Left cardiac atrium (tissue), 4 donors: ENCODE measurements at regions not wholly inside any gene's neighbourhood (a gene's known extent, or its start where the extent isn't known, plus 50 kb on each side); places are given as distances from the start of the nearest gene placed in this dataset.
"Not testable (repeated sequence)": the region's sequence is repeated elsewhere in the genome, so short reads cannot be mapped to it uniquely, and the experiment has no call there.

ENCODE experiments used
- ATAC-seq, 2 donors: fragments of 200-7000 bp; cut with Tn5 transposase; one replicate each; pipeline ENCODE4 v1.9.1; 2020; ENCODE audit warnings: mild to moderate bottlenecking in 2 of 2, moderate library complexity in 2 of 2
- DNase-seq: peaks from one replicate; pipeline ENCODE4 v3.0.0-alpha.2; 2020
- intact Hi-C, 2 donors: fragments of 100-400 bp; cut with DNase I; formaldehyde crosslinking; loops; one replicate each; pipeline versions ENCODE4 v1.14.1 to v1.15.1; 2022 to 2023
- donor health status: DM: no; HTN: yes; CAD: no.
- donor health status: DM: no; HTN: yes; CAD: no; lungs with severe emphysema.
- donor health status: DM: yes; HTN: yes; CAD: no.
- donor health status: Dilated cardiomyopathy.

- intact Hi-C loops: no loop called here
- no peak for DNase-seq
- ATAC-seq: peak in 1 of 2 donors; percentile 13
Measured at GRCh38 chr3:177439694-177440269, 242.5 kb upstream of the TBL1XR1 start.

GRCh38 chr3:177440456-177441104, 243.3 kb upstream of the TBL1XR1 start:
- ATAC-seq (no peak), DNase-seq (no peak)
- intact Hi-C loops: no loop called here

GRCh38 chr3:177441276-177441812, 244.1 kb upstream of the TBL1XR1 start:
- no peak for ATAC-seq
- intact Hi-C loops: no loop called here
- no peak for DNase-seq

DNA sequence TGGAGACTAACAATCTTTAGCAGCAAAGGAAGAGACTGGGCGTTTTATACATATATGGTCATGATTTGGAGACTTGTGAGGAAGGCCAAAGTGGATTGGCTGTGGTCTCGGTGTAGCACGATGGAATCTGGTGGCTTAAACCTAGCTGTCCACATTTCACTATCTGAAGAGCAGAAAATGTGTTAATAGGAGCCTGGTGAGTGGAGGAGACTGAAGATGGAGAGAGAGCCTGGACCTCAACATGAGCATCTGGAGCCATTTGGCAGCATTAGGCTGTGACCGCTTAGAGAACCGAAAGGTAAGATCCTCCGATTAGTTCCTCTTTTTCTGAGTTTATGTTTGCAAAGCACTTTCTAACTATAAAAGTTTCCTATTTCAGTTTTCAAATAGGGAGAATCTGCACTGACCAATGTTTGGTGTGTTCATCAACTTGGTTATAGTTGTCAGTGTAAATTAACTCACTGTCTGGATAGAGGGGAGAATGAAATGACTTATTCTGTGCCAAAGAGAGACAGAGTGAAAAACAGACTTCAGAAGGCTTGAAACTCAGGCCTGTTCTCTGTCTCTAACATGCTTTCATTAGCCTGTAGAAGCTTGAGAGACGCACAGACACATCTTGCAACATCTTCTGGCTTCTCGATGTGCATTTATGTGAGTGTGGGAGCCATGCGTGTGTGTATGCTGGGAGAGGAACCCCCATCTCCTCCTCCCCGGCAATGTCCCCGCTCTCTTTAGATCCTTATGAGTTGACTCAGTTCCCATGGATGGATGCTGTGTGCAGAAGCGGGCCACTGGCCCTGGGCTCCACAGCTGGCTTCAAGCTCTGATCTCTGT, 244.7 kb upstream of the TBL1XR1 start:
- intact Hi-C loops: no loop called here
- DNase-seq (no peak), ATAC-seq (peak in 1 of 2 donors; percentile 6)

- no peak for DNase-seq
- intact Hi-C loops: no loop called here
- peak; percentile 73 to 89 for ATAC-seq
Measured at GRCh38 chr3:177443469-177443868, 246.2 kb upstream of the TBL1XR1 start.

DNA sequence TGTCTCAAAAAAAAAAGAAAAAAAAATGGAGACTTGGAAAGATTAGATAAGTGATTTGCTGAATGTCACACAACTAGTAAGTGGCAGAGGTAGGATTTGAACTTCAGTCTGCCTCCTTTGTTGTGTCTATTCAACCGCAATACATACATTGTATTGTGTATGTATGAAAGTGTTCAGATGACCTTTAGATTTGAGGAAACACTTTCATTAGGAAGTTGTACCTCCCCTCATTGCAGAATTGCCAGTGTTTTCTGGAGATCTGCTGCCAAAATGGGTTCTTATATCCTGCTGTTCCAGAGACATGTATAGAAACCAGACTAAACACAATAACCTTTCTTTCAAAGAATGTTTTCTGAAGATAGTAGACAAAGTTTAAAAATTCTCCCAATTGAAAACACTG, 247.4 kb upstream of the TBL1XR1 start:
- ATAC-seq: no peak

GRCh38 chr3:177445549-177445948, 248.3 kb upstream of the TBL1XR1 start:
- ATAC-seq (no peak), DNase-seq (no peak)
- intact Hi-C loops: no loop called here

More for the DNA sequence above, 247.4 kb upstream of the TBL1XR1 start:
- no peak for DNase-seq
- intact Hi-C loops: no loop called here

DNA sequence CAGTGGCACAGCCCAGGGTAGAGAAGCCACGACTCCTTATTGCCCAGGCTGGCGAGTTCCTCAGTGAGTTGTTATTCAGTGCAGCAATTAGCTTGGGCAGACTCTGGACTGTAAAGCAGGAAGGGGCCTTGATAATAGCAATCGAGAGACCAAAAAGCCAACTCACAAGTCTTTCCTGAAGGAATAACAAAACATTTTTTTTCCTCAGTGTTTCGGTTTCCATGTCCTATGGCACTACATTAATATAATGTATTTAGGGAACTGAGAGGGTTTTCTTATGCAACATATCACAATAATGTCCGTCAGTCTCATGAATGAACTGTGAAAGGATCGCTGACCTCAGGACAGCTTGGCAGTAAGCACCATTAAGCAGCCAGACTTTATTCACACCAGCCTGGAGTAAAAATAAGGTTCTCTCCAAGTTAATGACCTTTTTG, 248.9 kb upstream of the TBL1XR1 start:
- intact Hi-C loops: no loop called here
- ATAC-seq (peak in 1 of 2 donors; percentile 23), DNase-seq (no peak)

DNA sequence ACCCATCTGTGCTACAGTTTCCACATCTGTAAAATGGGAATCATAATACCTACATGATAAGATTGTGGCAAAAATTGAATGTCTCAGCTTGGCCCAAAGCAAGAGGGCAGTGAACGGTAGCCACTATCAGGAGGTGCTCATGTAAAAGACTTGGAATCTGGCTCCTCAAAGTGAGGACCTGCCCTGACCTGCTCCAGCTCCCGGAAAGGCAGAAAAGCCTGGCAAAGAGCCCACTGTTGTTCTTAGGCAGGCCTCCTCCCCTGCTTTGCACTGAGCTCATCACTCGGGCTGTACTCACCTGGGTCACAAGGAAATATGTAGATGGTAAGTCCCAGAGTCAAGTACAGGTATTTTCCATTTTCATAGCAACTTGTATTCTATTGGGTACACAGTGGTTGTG, 250.7 kb upstream of the TBL1XR1 start:
- DNase-seq: no peak
- intact Hi-C loops: no loop called here
- no peak for ATAC-seq

DNA sequence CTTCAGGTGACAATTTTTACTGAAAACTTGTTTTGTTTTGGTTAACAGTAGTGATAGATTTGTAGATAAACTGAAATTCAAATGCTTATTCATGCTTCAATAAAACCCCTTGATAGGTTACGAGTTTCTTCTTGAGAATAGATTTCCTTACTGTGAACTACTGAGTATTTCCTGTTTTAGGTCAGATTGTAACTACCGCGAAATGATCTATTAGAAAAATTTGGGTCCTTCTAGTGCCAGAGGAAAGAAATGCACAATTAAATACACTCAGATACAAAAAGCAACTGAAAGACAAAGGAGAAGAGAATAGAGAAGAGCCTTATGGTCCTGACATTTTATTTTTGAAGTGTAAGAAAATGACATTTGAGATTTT, 251.7 kb upstream of the TBL1XR1 start:
- intact Hi-C loops: no loop called here
- DNase-seq: no peak

GRCh38 chr3:177449360-177450006, 252.2 kb upstream of the TBL1XR1 start:
- no peak for DNase-seq
- intact Hi-C loops: loop anchor here in 1 of 2 donors (10.0 kb wide), 1 partner anchor 85 kb away; no protein-coding TSS in a partner anchor
- ATAC-seq: peak in 1 of 2 donors; percentile 44

More for the DNA sequence above, 251.7 kb upstream of the TBL1XR1 start:
- ATAC-seq: no peak

DNA sequence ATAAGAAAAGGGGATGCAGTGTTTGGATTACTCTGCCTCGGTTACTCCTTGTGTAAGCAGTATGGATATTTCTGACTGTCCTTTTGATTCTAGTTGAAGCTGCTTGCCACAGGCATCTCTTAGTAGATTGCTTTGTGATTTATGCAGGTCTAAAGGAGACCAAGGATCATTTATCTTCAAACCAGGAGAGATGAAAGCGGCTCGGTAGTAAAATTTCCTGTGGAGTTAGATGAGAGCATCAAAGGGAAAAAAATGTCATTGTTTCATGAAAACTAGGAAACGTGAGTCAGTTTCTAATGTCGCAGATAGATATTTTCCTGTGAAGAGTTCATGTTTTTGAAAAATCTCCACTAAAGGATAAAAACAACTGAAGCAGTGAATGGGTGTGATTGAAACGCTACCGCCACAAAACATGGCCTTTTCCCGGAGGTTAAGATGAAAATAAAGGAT, 254.0 kb upstream of the TBL1XR1 start:
- DNase-seq (no peak), ATAC-seq (no peak)
- intact Hi-C loops: loop anchor here in 1 of 2 donors (10.0 kb wide), 1 partner anchor 87 kb away; no protein-coding TSS in a partner anchor

GRCh38 chr3:177451864-177452830, 254.9 kb upstream of the TBL1XR1 start:
- ATAC-seq (peak; percentile 38 to 91), DNase-seq (no peak)
- intact Hi-C loops: loop anchor here in 1 of 2 donors (10.0 kb wide), 1 partner anchor 87 kb away; no protein-coding TSS in a partner anchor

DNA sequence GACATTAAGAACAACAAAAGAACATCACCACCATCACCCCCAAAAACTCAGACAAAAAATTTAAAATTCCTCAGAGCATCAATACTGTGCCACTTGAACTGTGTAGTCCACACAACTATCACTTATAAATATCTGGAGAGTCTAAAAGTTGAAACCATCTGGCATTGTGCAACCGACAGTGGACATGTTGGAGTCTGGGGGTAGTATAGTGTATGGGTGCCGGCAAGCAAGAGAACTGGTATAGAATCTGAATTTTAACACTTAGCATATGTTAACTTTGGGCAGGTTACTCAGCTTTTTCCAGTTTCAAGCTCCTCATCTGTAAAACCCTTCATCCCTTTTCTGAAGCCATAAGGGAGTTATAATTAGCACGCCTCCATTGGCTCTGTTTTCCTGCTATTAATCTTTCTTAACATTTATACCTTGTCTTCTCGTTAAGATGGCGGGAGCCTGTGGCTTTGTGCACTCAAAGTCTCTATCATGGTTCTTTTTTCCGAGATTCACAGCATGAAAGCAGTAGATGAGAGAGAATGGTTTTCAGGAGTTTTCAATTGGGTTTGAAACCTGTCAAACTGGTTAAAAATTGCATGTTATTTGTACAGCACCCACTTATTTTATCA, 255.7 kb upstream of the TBL1XR1 start:
- ATAC-seq (no peak), DNase-seq (no peak)
- intact Hi-C loops: loop anchor here in 1 of 2 donors (10.0 kb wide), 1 partner anchor 88 kb away; no protein-coding TSS in a partner anchor

DNA sequence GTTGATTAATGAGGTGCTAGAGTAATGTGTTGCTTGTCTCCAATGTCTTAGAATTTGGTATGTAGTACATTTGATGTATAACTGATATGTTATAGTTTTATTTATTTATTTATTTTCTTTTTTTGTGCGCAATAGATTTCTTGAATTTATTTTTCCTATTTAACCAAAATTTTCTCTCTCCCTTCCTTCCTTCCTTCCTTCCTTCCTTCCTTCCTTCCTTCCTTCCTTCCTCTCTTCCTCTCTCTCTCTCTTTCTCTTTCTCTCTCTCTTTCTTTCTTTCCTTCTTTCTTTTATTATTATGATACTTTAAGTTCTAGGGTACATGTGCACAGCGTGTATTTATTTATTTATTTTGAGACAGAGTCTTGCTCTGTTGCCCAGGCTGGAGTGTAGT, 256.2 kb upstream of the TBL1XR1 start:
- DNase-seq: no peak
- intact Hi-C loops: loop anchor here in 1 of 2 donors (10.0 kb wide), 1 partner anchor 89 kb away; no protein-coding TSS in a partner anchor
- ATAC-seq: no peak

- intact Hi-C loops: loop anchor here in 1 of 2 donors (10.0 kb wide), 1 partner anchor 92 kb away; no protein-coding TSS in a partner anchor
- ATAC-seq: not testable (repeated sequence)
Measured at GRCh38 chr3:177457204-177457603, 259.9 kb upstream of the TBL1XR1 start.

GRCh38 chr3:177459401-177459800, 262.1 kb upstream of the TBL1XR1 start:
- intact Hi-C loops: loop anchor here in 1 of 2 donors (10.0 kb wide), 1 partner anchor 95 kb away; no protein-coding TSS in a partner anchor
- DNase-seq (no peak), ATAC-seq (peak; percentile 94 to 98)

More at GRCh38 chr3:177457204-177457603, 259.9 kb upstream of the TBL1XR1 start:
- not testable (repeated sequence) for DNase-seq
